SU-DHL-6 (cell line): ENCODE measurements at regions not wholly inside any gene's neighbourhood (a gene's known extent, or its start where the extent isn't known, plus 50 kb on each side); places are given as distances from the start of the nearest gene placed in this dataset.

Experiments used
- H2AFZ ChIP-seq: fragments of 200-600 bp; sonication (generic); 2 replicates; pipeline ENCODE4 v1.6.1; 2014; ENCODE audit warnings: low read depth, mild to moderate bottlenecking, moderate library complexity, mixed read lengths, antibody characterized with exemption, low read length; ENCODE audit not compliant: severe bottlenecking
- H3F3A ChIP-seq: fragments of 200-600 bp; shearing (Covaris generic); 2 replicates; pipeline ENCODE4 v1.6.0; 2016; ENCODE audit warnings: antibody characterized with exemption, mild to moderate bottlenecking; ENCODE audit not compliant: insufficient read depth
- H3K27ac ChIP-seq: fragments of 200-600 bp; sonication (generic); 2 replicates; pipeline ENCODE4 v1.5.1; 2016; ENCODE audit warnings: low read depth, mild to moderate bottlenecking, low read length, moderate library complexity, mixed read lengths
- H3K27me3 ChIP-seq: fragments of 200-600 bp; sonication (generic), shearing (Covaris generic); 2 replicates; pipeline ENCODE4 v1.6.0; 2014; ENCODE audit warnings: mild to moderate bottlenecking, low read length
- H3K36me3 ChIP-seq: fragments of 200-600 bp; sonication (generic); 2 replicates; pipeline ENCODE4 v1.6.1; 2014; ENCODE audit warnings: mild to moderate bottlenecking, low read length, mixed read lengths
- H3K4me2 ChIP-seq: fragments of 300-600, 200-600 bp; shearing (Covaris generic), sonication (generic); 2 replicates; pipeline ENCODE4 v1.6.0; 2014; ENCODE audit warnings: low read length, low read depth, mild to moderate bottlenecking; ENCODE audit not compliant: poor library complexity, severe bottlenecking
- H3K4me3 ChIP-seq: fragments of 200-600 bp; sonication (generic); 2 replicates; pipeline ENCODE4 v1.5.1; 2014; ENCODE audit warnings: antibody characterized with exemption, low read length, mild to moderate bottlenecking, mixed read lengths; ENCODE audit not compliant: insufficient read depth, poor library complexity, severe bottlenecking
- H3K79me2 ChIP-seq: fragments of 200-600 bp; sonication (generic); 2 replicates; pipeline ENCODE4 v1.6.1; 2014; ENCODE audit warnings: mild to moderate bottlenecking, low read length, moderate library complexity; ENCODE audit not compliant: insufficient read depth
- H3K9ac ChIP-seq: fragments of 200-600 bp; sonication (generic); 2 replicates; pipeline ENCODE4 v1.7.0; 2014; ENCODE audit warnings: mild to moderate bottlenecking, low read length
- H3K9me2 ChIP-seq: fragments of 200-600 bp; sonication (generic); replicated peaks from 2 replicates; pipeline ENCODE4 v1.6.1; 2014; ENCODE audit warnings: low read length; ENCODE audit not compliant: insufficient read depth
- H3K9me3 ChIP-seq: fragments of 200-600 bp; sonication (generic); 2 replicates; pipeline ENCODE4 v1.6.1; 2014; ENCODE audit warnings: low read length, mixed read lengths; ENCODE audit not compliant: insufficient read depth
- H4K20me1 ChIP-seq: fragments of 200-600 bp; sonication (generic); 2 replicates; pipeline ENCODE4 v1.6.1; 2014; ENCODE audit warnings: low read depth, mild to moderate bottlenecking, antibody characterized with exemption, low read length, moderate library complexity, mixed read lengths
- EZH2phosphoT487 ChIP-seq: fragments of 200-600 bp; sonication (generic), shearing (Covaris generic); conservative IDR thresholded peaks from 2 replicates; pipeline ENCODE4 v1.6.1; 2018; ENCODE audit warnings: mild to moderate bottlenecking, antibody characterized with exemption, low read length, moderate library complexity, mixed read lengths
- TF ChIP-seq, protein P1 (sequence below): fragments of 200-600 bp; sonication (generic); IDR thresholded peaks from one replicate; pipeline ENCODE4 v1.5.1; 2017; ENCODE audit warnings: antibody characterized with exemption, mild to moderate bottlenecking, low read length, moderate library complexity; ENCODE audit not compliant: insufficient read depth, poor library complexity, severe bottlenecking

DNA sequence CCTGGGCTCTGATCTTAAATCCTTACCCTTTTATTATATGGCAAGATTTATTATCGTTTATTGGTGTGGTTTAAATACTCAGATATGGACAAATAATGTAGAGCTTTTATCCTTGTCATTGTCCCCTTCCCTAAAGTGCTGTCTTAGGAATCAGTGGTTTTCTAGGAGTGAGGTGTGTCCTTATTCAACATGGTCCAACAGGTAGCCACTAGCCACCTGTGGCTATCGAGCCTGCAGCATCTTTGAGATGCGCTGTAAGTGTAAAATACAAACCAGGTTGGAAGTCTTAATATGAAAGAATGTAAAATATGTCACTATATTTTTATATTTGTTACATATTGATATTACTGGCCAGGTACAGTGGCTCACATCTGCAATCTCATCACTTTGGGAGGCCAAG lies 82.4 kb upstream of the BASP1 start:
- H3K27ac ChIP-seq, result no peak overlapping the region
- H3K9me3 ChIP-seq, result no peaks in the 10 kb centered on the region
- no peaks in the 10 kb centered on the region for H3K79me2 ChIP-seq
- H3K27me3 ChIP-seq, result no peaks in the 10 kb centered on the region
- no peaks in the 10 kb centered on the region for H3K9me2 ChIP-seq
- H3F3A ChIP-seq, result no peaks in the 10 kb centered on the region
- H3K4me2 ChIP-seq, result no peak overlapping the region
- no peak overlapping the region for H3K9ac ChIP-seq
- H3K4me3 ChIP-seq, result no peak overlapping the region
- H2AFZ ChIP-seq, result no peak overlapping the region
- H3K36me3 ChIP-seq, result no peaks in the 10 kb centered on the region
- H4K20me1 ChIP-seq, result no peaks in the 10 kb centered on the region
- TF ChIP-seq EZH2phosphoT487, result no peak
- TF ChIP-seq, protein P1, sequence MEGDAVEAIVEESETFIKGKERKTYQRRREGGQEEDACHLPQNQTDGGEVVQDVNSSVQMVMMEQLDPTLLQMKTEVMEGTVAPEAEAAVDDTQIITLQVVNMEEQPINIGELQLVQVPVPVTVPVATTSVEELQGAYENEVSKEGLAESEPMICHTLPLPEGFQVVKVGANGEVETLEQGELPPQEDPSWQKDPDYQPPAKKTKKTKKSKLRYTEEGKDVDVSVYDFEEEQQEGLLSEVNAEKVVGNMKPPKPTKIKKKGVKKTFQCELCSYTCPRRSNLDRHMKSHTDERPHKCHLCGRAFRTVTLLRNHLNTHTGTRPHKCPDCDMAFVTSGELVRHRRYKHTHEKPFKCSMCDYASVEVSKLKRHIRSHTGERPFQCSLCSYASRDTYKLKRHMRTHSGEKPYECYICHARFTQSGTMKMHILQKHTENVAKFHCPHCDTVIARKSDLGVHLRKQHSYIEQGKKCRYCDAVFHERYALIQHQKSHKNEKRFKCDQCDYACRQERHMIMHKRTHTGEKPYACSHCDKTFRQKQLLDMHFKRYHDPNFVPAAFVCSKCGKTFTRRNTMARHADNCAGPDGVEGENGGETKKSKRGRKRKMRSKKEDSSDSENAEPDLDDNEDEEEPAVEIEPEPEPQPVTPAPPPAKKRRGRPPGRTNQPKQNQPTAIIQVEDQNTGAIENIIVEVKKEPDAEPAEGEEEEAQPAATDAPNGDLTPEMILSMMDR, result no peak

DNA sequence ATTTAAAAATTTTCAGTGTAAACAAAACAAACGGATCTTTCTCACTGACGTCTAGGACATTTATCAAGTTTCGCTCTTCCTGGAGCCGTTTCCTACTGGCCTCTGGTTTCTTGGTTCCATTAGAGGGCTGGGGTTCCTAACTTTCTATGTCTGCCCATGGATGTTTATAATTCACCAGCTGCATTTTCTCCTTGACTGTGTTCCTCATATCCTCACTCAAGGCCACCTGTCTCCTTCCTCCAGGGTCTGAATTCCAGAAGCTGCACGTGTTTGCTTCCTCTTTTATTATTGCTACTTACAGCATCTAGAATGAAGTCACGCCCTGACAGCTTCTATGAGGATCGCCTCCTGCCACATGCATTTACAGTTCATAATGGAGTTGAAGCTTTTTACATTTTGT lies 74.1 kb upstream of the BASP1 start:
- Histone ChIP-seq H3K4me2 (no peak overlapping the region), H3K27me3 (no peaks in the 10 kb centered on the region), H4K20me1 (no peaks in the 10 kb centered on the region), H3K9me3 (no peaks in the 10 kb centered on the region), H3K79me2 (no peaks in the 10 kb centered on the region), H3K9me2 (no peaks in the 10 kb centered on the region), H3K9ac (no peak overlapping the region), H3K27ac (no peak overlapping the region), H3F3A (no peaks in the 10 kb centered on the region), H2AFZ (no peak overlapping the region), H3K4me3 (no peak overlapping the region), H3K36me3 (no peaks in the 10 kb centered on the region)
- TF ChIP-seq, protein P1, result no peak
- no peak for TF ChIP-seq EZH2phosphoT487

DNA sequence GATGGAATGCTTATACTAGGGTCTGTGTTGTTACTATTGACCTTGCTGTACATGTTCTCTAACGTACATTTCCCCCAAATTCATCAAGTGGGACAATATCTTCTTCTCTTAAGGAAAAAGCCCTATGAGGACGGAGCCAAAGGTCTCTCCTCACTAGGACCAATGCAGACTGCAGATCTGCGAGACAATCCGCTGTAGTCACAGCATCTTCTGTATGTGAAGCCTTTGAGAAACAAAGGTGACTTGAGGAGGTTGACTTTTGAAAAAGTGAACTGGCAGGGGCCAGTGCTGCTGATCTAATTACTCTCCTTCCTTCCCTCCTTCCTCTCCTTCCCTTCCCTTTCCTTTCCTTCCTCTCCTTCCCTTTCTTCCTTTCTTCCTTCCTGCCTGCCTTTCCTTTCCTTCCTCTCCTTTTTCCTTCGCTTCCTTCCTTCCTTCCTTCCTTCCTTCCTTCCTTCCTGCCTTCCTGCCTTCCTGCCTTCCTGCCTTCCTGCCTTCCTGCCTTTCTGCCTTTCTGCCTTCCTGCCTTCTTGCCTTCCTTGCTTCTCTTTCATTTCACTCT lies 71.1 kb upstream of the BASP1 start:
- Histone ChIP-seq H2AFZ (no peak overlapping the region), H3K9ac (no peak overlapping the region), H3F3A (no peaks in the 10 kb centered on the region), H3K4me3 (no peak overlapping the region), H3K36me3 (no peaks in the 10 kb centered on the region), H3K27ac (no peak overlapping the region), H3K4me2 (no peak overlapping the region), H3K27me3 (no peaks in the 10 kb centered on the region), H3K79me2 (no peaks in the 10 kb centered on the region), H3K9me2 (no peaks in the 10 kb centered on the region), H4K20me1 (no peaks in the 10 kb centered on the region), H3K9me3 (no peaks in the 10 kb centered on the region)
- TF ChIP-seq EZH2phosphoT487, result no peak
- TF ChIP-seq, protein P1, result no peak
